ENCODE measurements at regions not wholly inside any gene's neighbourhood (a gene's known extent, or its start where the extent isn't known, plus 50 kb on each side); places are given as distances from the start of the nearest gene placed in this dataset.
"Not testable (repeated sequence)": the region's sequence is repeated elsewhere in the genome, so short reads cannot be mapped to it uniquely, and the experiment has no call there.

DNA sequence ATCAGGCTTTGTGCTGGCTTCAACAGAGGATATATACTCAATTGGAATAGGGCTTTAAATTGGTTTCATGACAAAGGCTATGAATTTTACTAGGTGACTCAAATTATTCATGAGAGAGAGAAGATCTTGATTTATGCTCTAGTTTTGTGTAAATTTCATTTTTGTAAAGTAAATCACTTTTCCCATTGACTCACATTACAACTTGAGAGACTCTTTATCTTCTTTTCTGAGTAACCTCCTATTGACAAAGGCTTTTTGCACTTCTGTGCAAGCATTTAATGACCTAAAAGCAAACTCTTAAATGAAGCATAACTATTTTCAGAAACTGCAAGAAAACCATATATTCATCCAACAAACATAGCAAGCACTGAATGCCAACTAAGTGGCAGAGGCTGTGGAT, 98.5 kb upstream of the RHOBTB1 start:
- no peak for DNase-seq (ENCODE audit: low read depth)
- H3K4me3 ChIP-seq (ENCODE audit: low read depth, low read length), result no peak overlapping the region
- TF ChIP-seq, protein P1, sequence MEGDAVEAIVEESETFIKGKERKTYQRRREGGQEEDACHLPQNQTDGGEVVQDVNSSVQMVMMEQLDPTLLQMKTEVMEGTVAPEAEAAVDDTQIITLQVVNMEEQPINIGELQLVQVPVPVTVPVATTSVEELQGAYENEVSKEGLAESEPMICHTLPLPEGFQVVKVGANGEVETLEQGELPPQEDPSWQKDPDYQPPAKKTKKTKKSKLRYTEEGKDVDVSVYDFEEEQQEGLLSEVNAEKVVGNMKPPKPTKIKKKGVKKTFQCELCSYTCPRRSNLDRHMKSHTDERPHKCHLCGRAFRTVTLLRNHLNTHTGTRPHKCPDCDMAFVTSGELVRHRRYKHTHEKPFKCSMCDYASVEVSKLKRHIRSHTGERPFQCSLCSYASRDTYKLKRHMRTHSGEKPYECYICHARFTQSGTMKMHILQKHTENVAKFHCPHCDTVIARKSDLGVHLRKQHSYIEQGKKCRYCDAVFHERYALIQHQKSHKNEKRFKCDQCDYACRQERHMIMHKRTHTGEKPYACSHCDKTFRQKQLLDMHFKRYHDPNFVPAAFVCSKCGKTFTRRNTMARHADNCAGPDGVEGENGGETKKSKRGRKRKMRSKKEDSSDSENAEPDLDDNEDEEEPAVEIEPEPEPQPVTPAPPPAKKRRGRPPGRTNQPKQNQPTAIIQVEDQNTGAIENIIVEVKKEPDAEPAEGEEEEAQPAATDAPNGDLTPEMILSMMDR (conservative IDR thresholded peaks at IDR 0.05; ENCODE audit: low read depth, low read length), result no peak

GRCh38 chr10:61040399-61041016, 96.5 kb upstream of the RHOBTB1 start:
- H3K4me3 ChIP-seq (ENCODE audit: low read depth, low read length), result no peak overlapping the region
- DNase-seq (ENCODE audit: low read depth), result no peak

GRCh38 chr10:61039868-61040267, 95.9 kb upstream of the RHOBTB1 start:
- no peak overlapping the region for H3K4me3 ChIP-seq (ENCODE audit: low read depth, low read length)
- TF ChIP-seq, protein P1 (conservative IDR thresholded peaks at IDR 0.05; ENCODE audit: low read depth, low read length), result no peak
- DNase-seq (ENCODE audit: low read depth), result peak; percentile 9

More at GRCh38 chr10:61040399-61041016, 96.5 kb upstream of the RHOBTB1 start:
- TF ChIP-seq, protein P1 (conservative IDR thresholded peaks at IDR 0.05; ENCODE audit: low read depth, low read length), result no peak

DNA sequence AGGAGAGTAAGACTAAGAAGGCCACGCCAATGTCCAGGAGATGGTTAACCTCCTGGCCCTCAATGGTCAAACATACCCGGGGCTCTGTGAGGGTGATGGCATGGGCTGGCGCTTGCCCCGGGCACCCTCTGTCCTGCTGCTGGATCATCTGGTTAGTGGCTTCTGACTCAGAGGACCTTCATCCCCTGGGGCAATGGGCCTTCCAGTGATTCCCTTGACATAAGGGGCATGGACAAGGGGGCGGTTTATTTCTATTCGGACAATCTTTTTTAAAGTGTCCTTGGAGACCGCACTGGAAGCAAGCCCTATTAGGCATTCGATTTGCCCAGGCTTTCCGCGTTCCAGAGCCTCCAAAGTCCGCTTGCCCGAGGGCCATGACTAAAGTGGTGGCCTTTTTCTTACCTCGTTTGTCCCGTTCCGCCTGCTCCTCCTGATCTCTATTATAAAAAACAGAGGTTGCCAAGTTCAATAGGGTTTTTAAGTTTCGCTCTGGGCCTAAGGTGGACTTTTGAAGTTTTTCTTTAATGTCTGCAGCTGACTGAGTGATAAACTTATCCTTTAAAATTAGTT, 93.4 kb upstream of the RHOBTB1 start:
- H3K4me3 ChIP-seq (ENCODE audit: low read depth, low read length); DNase-seq (ENCODE audit: low read depth): not testable (repeated sequence)

- H3K4me3 ChIP-seq (ENCODE audit: low read depth, low read length); DNase-seq (ENCODE audit: low read depth): not testable (repeated sequence)
These were observed 92.2 kb upstream of the RHOBTB1 start for GRCh38 chr10:61036148-61036547.

DNA sequence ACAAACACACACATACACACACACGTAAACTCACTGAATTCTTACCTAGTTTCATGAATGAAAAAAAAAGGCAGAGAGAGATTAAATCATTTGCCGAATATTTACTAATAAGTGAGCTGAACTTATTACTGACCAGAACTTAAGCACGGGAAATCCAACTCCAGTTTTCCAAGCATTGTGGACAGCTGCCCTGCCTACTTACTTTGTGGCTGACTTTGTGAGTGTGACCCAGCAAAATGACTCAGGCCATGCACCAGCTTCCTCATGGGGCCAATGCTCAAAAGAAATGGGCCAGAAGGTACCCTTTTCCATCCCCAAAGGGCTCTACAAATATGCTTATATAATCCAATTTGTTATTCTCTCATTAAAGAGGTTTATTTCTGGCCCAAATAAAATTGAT, 87.4 kb upstream of the RHOBTB1 start:
- H3K4me3 ChIP-seq (ENCODE audit: low read depth, low read length), result no peak overlapping the region
- TF ChIP-seq, protein P1 (conservative IDR thresholded peaks at IDR 0.05; ENCODE audit: low read depth, low read length), result no peak
- no peak for DNase-seq (ENCODE audit: low read depth)

DNA sequence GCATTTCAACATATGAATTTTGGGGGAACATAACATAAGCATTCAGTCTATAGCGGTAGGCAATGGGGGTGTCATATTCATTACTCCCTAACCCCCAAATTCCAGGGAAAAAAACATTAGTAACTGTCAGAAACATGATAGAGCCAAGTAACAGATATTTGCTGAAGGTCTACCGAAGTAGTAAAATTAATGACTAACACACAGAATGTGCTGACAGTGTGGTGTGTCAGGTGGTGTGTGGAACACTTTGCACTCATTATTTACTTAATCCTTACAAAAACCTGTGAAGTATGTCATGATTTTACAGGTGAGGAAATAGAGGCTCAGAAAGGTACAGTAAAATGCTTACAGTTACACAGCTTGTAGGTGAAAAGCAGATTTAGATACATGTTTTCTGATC, 85.4 kb upstream of the RHOBTB1 start:
- TF ChIP-seq, protein P1 (conservative IDR thresholded peaks at IDR 0.05; ENCODE audit: low read depth, low read length), result no peak
- no peak overlapping the region for H3K4me3 ChIP-seq (ENCODE audit: low read depth, low read length)
- DNase-seq (ENCODE audit: low read depth), result no peak

- TF ChIP-seq, protein P1 (conservative IDR thresholded peaks at IDR 0.05; ENCODE audit: low read depth, low read length), result no peak
- no peak overlapping the region for H3K4me3 ChIP-seq (ENCODE audit: low read depth, low read length)
- DNase-seq (ENCODE audit: low read depth), result no peak
These were observed 84.9 kb upstream of the RHOBTB1 start for GRCh38 chr10:61028861-61029361.

Data from choroid plexus epithelial cell (primary cell).